K562 (cell line): ENCODE measurements at regions not wholly inside any gene's neighbourhood (a gene's known extent, or its start where the extent isn't known, plus 50 kb on each side); places are given as distances from the start of the nearest gene placed in this dataset.

Experiments used
- ADNP ChIP-seq: fragments of 200-800 bp; sonication (Bioruptor generic); IDR thresholded peaks from 2 replicates; pipeline ENCODE4 v1.6.1; 2016; ENCODE audit warnings: missing genetic modification characterization, missing compliant biosample characterization
- BCOR ChIP-seq: fragments of 450-650 bp; IDR thresholded peaks from 2 replicates; pipeline ENCODE4 v1.6.1; 2016
- CBX1 ChIP-seq: sonication (generic); IDR thresholded peaks from 2 replicates; pipeline ENCODE4 v1.6.1; 2016; ENCODE audit warnings: antibody characterized with exemption, low read depth, mild to moderate bottlenecking
- CHD4 ChIP-seq: fragments of 200-600 bp; sonication (generic); IDR thresholded peaks from 3 replicates; pipeline ENCODE4 v1.6.1; 2012; ENCODE audit warnings: low read depth, mild to moderate bottlenecking, mixed read lengths, low read length, inconsistent platforms; ENCODE audit not compliant: insufficient read depth, insufficient replicate concordance, poor library complexity, severe bottlenecking
- CTBP1 ChIP-seq: fragments of 450-650 bp; IDR thresholded peaks from 2 replicates; pipeline ENCODE4 v1.6.1; 2016; ENCODE audit warnings: borderline replicate concordance
- CTCF ChIP-seq, 3 experiments: IDR thresholded peaks in 2 of 3; conservative IDR thresholded peaks in 1 of 3; 2 replicates each; pipeline ENCODE4 v1.5.1; 2011 to 2012; ENCODE audit warnings: low read length in 3 of 3, mild to moderate bottlenecking in 3 of 3, control low read depth in 2 of 3, improper control_type of control experiment in 1 of 3, inconsistent platforms in 1 of 3, low read depth in 1 of 3, mixed read lengths in 1 of 3, moderate library complexity in 1 of 3; ENCODE audit not compliant: insufficient read depth in 2 of 3
- DEAF1 ChIP-seq: fragments of 450-650 bp; formaldehyde crosslinking; IDR thresholded peaks from 2 replicates; pipeline ENCODE4 v1.4.0; 2020; ENCODE audit warnings: mild to moderate bottlenecking, moderate library complexity
- PTBP1 ChIP-seq: fragments of 200-400 bp; formaldehyde crosslinking; IDR thresholded peaks from 2 replicates; pipeline ENCODE4 v1.6.1; 2017; ENCODE audit warnings: low read depth, low read length
- RAD21 ChIP-seq, 2 experiments: fragments of 250-450 bp in 1 of 2; fragments of 450-650 bp in 1 of 2; sonication (Bioruptor Pico) in 1 of 2; formaldehyde crosslinking in 1 of 2; IDR thresholded peaks in 1 of 2; conservative IDR thresholded peaks in 1 of 2; 2 replicates each; pipeline versions ENCODE4 v1.4.0 to v1.8.0; 2020 to 2022; ENCODE audit warnings: mild to moderate bottlenecking in 2 of 2, moderate library complexity in 1 of 2
- SMARCA5 ChIP-seq: fragments of 450-650 bp; IDR thresholded peaks from 2 replicates; pipeline ENCODE4 v1.6.1; 2016
- SMARCE1 ChIP-seq: fragments of 450-650 bp; IDR thresholded peaks from 2 replicates; pipeline ENCODE4 v1.7.1; 2016; ENCODE audit warnings: mild to moderate bottlenecking
- SMC3 ChIP-seq: conservative IDR thresholded peaks from 2 replicates; pipeline ENCODE4 v1.6.1; 2011; ENCODE audit warnings: low read depth, low read length, improper control_type of control experiment; ENCODE audit not compliant: insufficient read depth
- STAG1 ChIP-seq: sonication (generic); formaldehyde crosslinking; IDR thresholded peaks from 2 replicates; pipeline ENCODE4 v1.5.0; 2020; ENCODE audit warnings: missing genetic modification reagents, borderline replicate concordance
- STAT5A ChIP-seq: IDR thresholded peaks from 2 replicates; pipeline ENCODE4 v1.6.1; 2012; ENCODE audit warnings: low read length, inconsistent platforms, borderline replicate concordance
- TAF7 ChIP-seq: fragments of 450-650 bp; IDR thresholded peaks from 2 replicates; pipeline ENCODE4 v1.6.1; 2016; ENCODE audit warnings: missing genetic modification characterization, missing compliant biosample characterization
- ZEB2 ChIP-seq: fragments of 450-650 bp; IDR thresholded peaks from 2 replicates; pipeline ENCODE4 v1.6.1; 2016
- ZFP36 ChIP-seq: fragments of 150-350 bp; IDR thresholded peaks from 2 replicates; pipeline ENCODE4 v1.6.1; 2018; ENCODE audit warnings: low read length, low read depth; ENCODE audit not compliant: partially characterized antibody
- ZNF3 ChIP-seq: fragments of 250-450 bp; sonication (Bioruptor Pico); IDR thresholded peaks from 2 replicates; pipeline ENCODE4 v1.5.0; 2021; ENCODE audit warnings: mild to moderate bottlenecking, moderate library complexity
- TF ChIP-seq, protein P1 (sequence below): sonication (generic); formaldehyde crosslinking; IDR thresholded peaks from 2 replicates; pipeline ENCODE4 v1.4.0; 2020; ENCODE audit warnings: mild to moderate bottlenecking, missing genetic modification reagents
- TF ChIP-seq, protein P2 (sequence below): sonication (generic); formaldehyde crosslinking; IDR thresholded peaks from 2 replicates; pipeline ENCODE4 v1.8.0; 2022; ENCODE audit warnings: missing genetic modification reagents, mild to moderate bottlenecking, moderate library complexity, borderline replicate concordance

DNA sequence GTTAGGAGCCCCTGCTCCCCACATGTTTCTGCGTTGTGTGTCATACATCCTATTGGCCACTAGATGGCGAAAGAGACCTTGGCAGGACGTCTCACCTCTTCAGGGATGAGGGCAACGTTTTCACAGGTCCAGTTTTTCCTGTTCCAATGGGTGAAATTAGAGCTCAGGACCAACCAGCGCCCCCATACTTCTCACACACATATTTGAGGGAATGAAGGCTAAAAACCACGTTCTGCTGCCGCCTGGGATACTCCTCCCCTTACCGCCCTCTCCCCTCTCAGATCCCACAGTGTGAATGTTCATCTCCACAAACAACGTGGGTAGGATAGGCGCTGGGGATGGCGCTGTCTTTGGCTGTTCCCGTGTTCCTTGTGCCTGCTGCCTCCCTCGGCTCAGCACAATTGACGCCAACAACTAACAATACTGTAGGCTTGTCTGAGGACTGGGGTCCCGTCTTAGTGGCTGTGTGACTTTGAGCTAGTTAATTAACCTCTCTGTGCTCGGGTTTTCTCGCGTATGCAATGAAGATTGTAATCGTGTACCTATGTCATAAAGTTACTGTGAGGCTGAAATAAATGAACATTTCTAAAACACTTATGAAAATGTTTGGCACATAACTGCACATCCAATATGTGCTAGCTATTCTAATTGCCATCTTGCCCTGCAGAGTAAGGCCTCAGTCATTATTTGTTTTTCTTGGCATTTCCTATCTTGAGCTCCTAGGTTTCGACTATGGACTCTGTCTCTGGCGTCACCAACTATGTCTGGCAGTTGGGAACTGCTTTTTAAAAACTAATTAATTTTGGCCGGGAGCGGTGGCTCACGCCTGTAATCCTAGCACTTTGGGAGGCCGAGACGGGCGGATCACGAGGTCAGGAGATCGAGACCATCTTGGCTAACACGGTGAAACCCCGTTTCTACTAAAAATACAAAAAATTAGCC lies 181.3 kb upstream of the STK26 start (continued):
- peak; percentile 79 to 86 for TF ChIP-seq RAD21 (CRISPR knock-in tag; conservative IDR thresholded peaks at IDR 0.05 in 1 of 2, IDR thresholded peaks at IDR 0.05 in 1 of 2)
- TF ChIP-seq CTCF (IDR thresholded peaks at IDR 0.05 in 2 of 3, conservative IDR thresholded peaks at IDR 0.05 in 1 of 3; ENCODE audit: insufficient read depth in 2 of 3, low read depth in 1 of 3, low read length in 3 of 3): peak; percentile 79 to 84 (median 80)
- peak; percentile 73 for TF ChIP-seq SMC3
- TF ChIP-seq SMARCE1: no peak
- peak; percentile 90 for TF ChIP-seq ADNP
- peak; percentile 25; the same call in 1 of the 2 replicates for TF ChIP-seq DEAF1 (CRISPR knock-in tag)
- TF ChIP-seq ZNF3 (CRISPR knock-in tag): no peak
- peak; percentile 56; the same call in 1 of the 2 replicates for TF ChIP-seq STAG1 (CRISPR knock-in tag)
- peak; percentile 97 for TF ChIP-seq BCOR
- TF ChIP-seq CBX1: peak; percentile 50; the same call in 1 of the 2 replicates
- 0 out of 2 replicates have a peak, but pooled peaks have one; percentile 49 for TF ChIP-seq PTBP1
- TF ChIP-seq TAF7: no peak
- TF ChIP-seq, protein P1, sequence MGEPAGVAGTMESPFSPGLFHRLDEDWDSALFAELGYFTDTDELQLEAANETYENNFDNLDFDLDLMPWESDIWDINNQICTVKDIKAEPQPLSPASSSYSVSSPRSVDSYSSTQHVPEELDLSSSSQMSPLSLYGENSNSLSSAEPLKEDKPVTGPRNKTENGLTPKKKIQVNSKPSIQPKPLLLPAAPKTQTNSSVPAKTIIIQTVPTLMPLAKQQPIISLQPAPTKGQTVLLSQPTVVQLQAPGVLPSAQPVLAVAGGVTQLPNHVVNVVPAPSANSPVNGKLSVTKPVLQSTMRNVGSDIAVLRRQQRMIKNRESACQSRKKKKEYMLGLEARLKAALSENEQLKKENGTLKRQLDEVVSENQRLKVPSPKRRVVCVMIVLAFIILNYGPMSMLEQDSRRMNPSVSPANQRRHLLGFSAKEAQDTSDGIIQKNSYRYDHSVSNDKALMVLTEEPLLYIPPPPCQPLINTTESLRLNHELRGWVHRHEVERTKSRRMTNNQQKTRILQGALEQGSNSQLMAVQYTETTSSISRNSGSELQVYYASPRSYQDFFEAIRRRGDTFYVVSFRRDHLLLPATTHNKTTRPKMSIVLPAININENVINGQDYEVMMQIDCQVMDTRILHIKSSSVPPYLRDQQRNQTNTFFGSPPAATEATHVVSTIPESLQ (CRISPR knock-in tag): no peak
- TF ChIP-seq, protein P2, sequence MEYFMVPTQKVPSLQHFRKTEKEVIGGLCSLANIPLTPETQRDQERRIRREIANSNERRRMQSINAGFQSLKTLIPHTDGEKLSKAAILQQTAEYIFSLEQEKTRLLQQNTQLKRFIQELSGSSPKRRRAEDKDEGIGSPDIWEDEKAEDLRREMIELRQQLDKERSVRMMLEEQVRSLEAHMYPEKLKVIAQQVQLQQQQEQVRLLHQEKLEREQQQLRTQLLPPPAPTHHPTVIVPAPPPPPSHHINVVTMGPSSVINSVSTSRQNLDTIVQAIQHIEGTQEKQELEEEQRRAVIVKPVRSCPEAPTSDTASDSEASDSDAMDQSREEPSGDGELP (CRISPR knock-in tag): 0 out of 2 replicates have a peak, but pooled peaks have one; percentile 34
- TF ChIP-seq ZFP36: peak; percentile 87
- no peak for TF ChIP-seq STAT5A
- 0 out of 2 replicates have a peak, but pooled peaks have one; percentile 27 for TF ChIP-seq CTBP1
- TF ChIP-seq ZEB2: no peak
- peak; percentile 92 for TF ChIP-seq SMARCA5
- peak; percentile 56 for TF ChIP-seq CHD4
